A549 (cell line): ENCODE measurements at regions not wholly inside any gene's neighbourhood (a gene's known extent, or its start where the extent isn't known, plus 50 kb on each side); places are given as distances from the start of the nearest gene placed in this dataset.

ENCODE experiments used
- ATAC-seq, 2 experiments: fragments of 200-7000 bp in 1 of 2; fragments of >200 bp in 1 of 2; cut with Nextera tagmentation in 1 of 2; cut with Tn5 transposase in 1 of 2; 3 replicates each; pipeline versions ENCODE4 v1.8.0 to v1.9.1; 2018 to 2020; ENCODE audit warnings: mild to moderate bottlenecking in 1 of 2, moderate library complexity in 1 of 2
- CTCF ChIA-PET: fragments of 300-600 bp; sonication (Branson Sonifier 250); formaldehyde crosslinking; extraction: SDS; loops from one replicate; lab custom pipeline; 2021; ENCODE audit warnings: antibody characterized with exemption, inconsistent platforms; lab: Yijun Ruan, JAX
- POLR2A ChIA-PET: fragments of 350-600 bp; formaldehyde crosslinking; extraction: SDS; loops from one replicate; lab custom pipeline; 2021; ENCODE audit warnings: antibody characterized with exemption, inconsistent platforms; lab: Yijun Ruan, JAX
- DNase-seq, 2 experiments: peaks; one replicate each; pipeline versions ENCODE4 v3.0.0 to v3.0.0-alpha.2; 2011 to 2016; ENCODE audit warnings: low read depth in 1 of 2, low spot score in 1 of 2
- FAIRE-seq: peaks from 2 replicates; lab custom pipeline; 2011; peaks lifted over from hg19 to GRCh38; lab: Jason Lieb, UNC
- H3K27ac ChIP-seq, 2 experiments: fragments of >200 bp; sonication (Bioruptor Twin); formaldehyde crosslinking; 3 replicates each; pipeline ENCODE4 v1.5.1; 2016 to 2017
- H3K4me1 ChIP-seq: fragments of >200 bp; sonication (Bioruptor Twin); formaldehyde crosslinking; 3 replicates; pipeline ENCODE4 v1.6.1; 2016
- H3K4me2 ChIP-seq: fragments of >200 bp; sonication (Bioruptor Twin); formaldehyde crosslinking; 3 replicates; pipeline ENCODE4 v1.6.1; 2016
- H3K4me3 ChIP-seq: fragments of >200 bp; sonication (Bioruptor Twin); formaldehyde crosslinking; 3 replicates; pipeline ENCODE4 v1.5.1; 2016
- H3K9me3 ChIP-seq: fragments of >200 bp; sonication (Bioruptor Twin); formaldehyde crosslinking; 3 replicates; pipeline ENCODE4 v1.6.1; 2016
- ATOH8 ChIP-seq: fragments of 250-450 bp; sonication (Bioruptor Pico); IDR thresholded peaks from 2 replicates; pipeline ENCODE4 v1.5.0; 2020; ENCODE audit warnings: low read depth, mild to moderate bottlenecking, moderate library complexity
- BHLHE40 ChIP-seq: IDR thresholded peaks from 2 replicates; pipeline ENCODE4 v1.6.1; 2012; ENCODE audit warnings: low read depth, low read length, inconsistent platforms
- CBX8 ChIP-seq: fragments of 200-600 bp; sonication (generic); IDR thresholded peaks from 2 replicates; pipeline ENCODE4 v1.6.1; 2016
- CEBPB ChIP-seq, 2 experiments: fragments of >200 bp in 1 of 2; sonication (Bioruptor Twin) in 1 of 2; formaldehyde crosslinking in 1 of 2; IDR thresholded peaks; 2 replicates each; pipeline ENCODE4 v1.6.1; 2012 to 2016
- CHD4 ChIP-seq: fragments of 200-600 bp; sonication (generic); IDR thresholded peaks from 2 replicates; pipeline ENCODE4 v1.6.1; 2016; ENCODE audit warnings: antibody characterized with exemption, mild to moderate bottlenecking, borderline replicate concordance
- EHF ChIP-seq: fragments of 250-450 bp; sonication (Bioruptor Pico); IDR thresholded peaks from 2 replicates; pipeline ENCODE4 v1.5.0; 2020; ENCODE audit warnings: mild to moderate bottlenecking
- EHMT2 ChIP-seq: fragments of 200-600 bp; sonication (generic); IDR thresholded peaks from 2 replicates; pipeline ENCODE4 v1.6.1; 2016; ENCODE audit warnings: antibody characterized with exemption, low read depth, mild to moderate bottlenecking, moderate library complexity
- ELK1 ChIP-seq: fragments of 150-350 bp; IDR thresholded peaks from 2 replicates; pipeline ENCODE4 v1.6.1; 2014; ENCODE audit warnings: low read depth, mild to moderate bottlenecking, low read length
- EP300 ChIP-seq, 2 experiments: fragments of >200 bp; sonication (Bioruptor Twin); formaldehyde crosslinking; IDR thresholded peaks; 2 replicates in 1 of 2; 3 replicates in 1 of 2; pipeline ENCODE4 v1.6.1; 2016 to 2017
- ESRRA ChIP-seq: fragments of 150-350 bp; IDR thresholded peaks from 2 replicates; pipeline ENCODE4 v1.6.1; 2014; ENCODE audit warnings: mild to moderate bottlenecking, low read length, borderline replicate concordance
- HDAC2 ChIP-seq: fragments of 200-600 bp; sonication (generic); IDR thresholded peaks from 2 replicates; pipeline ENCODE4 v1.6.1; 2016
- HEYL ChIP-seq: fragments of 250-450 bp; sonication (Bioruptor Pico); IDR thresholded peaks from 2 replicates; pipeline ENCODE4 v1.8.0; 2021; ENCODE audit warnings: mild to moderate bottlenecking, moderate library complexity
- HMGXB4 ChIP-seq: fragments of 250-450 bp; sonication (Bioruptor Pico); IDR thresholded peaks from 2 replicates; pipeline ENCODE4 v1.5.0; 2021; ENCODE audit warnings: mild to moderate bottlenecking, moderate library complexity, borderline replicate concordance
- HOXA7 ChIP-seq: fragments of 250-450 bp; sonication (Bioruptor Pico); IDR thresholded peaks from 2 replicates; pipeline ENCODE4 v1.5.0; 2020; ENCODE audit warnings: mild to moderate bottlenecking, moderate library complexity
- HOXB13 ChIP-seq: fragments of 250-450 bp; sonication (Bioruptor Pico); IDR thresholded peaks from 2 replicates; pipeline ENCODE4 v1.5.0; 2020; ENCODE audit warnings: low read depth, mild to moderate bottlenecking, moderate library complexity
- HOXB5 ChIP-seq: fragments of 250-450 bp; sonication (Bioruptor Pico); IDR thresholded peaks from 2 replicates; pipeline ENCODE4 v1.5.0; 2020; ENCODE audit warnings: mild to moderate bottlenecking, moderate library complexity
- KDM1A ChIP-seq: fragments of 200-600 bp; sonication (generic); IDR thresholded peaks from 2 replicates; pipeline ENCODE4 v1.6.1; 2016; ENCODE audit warnings: low read depth, mild to moderate bottlenecking
- MAFK ChIP-seq: fragments of 450-650 bp; IDR thresholded peaks from 2 replicates; pipeline ENCODE4 v1.6.1; 2014; ENCODE audit not compliant: partially characterized antibody
- MAZ ChIP-seq: fragments of 150-350 bp; IDR thresholded peaks from 2 replicates; pipeline ENCODE4 v1.6.1; 2014; ENCODE audit warnings: antibody characterized with exemption, low read depth, low read length, borderline replicate concordance
- MYC ChIP-seq: IDR thresholded peaks from 2 replicates; pipeline ENCODE4 v1.6.1; 2012; ENCODE audit warnings: mild to moderate bottlenecking, inconsistent platforms, low read length, improper control_type of control experiment, borderline replicate concordance
- NPAS2 ChIP-seq: fragments of 250-450 bp; sonication (Bioruptor Pico); IDR thresholded peaks from 2 replicates; pipeline ENCODE4 v1.8.0; 2022; ENCODE audit warnings: mild to moderate bottlenecking, moderate library complexity, borderline replicate concordance
- PHF8 ChIP-seq: fragments of 200-600 bp; sonication (generic); IDR thresholded peaks from 2 replicates; pipeline ENCODE4 v1.6.1; 2016; ENCODE audit warnings: low read depth, mild to moderate bottlenecking, antibody characterized with exemption, moderate library complexity, borderline replicate concordance
- RARB ChIP-seq: fragments of 250-450 bp; sonication (Bioruptor Pico); IDR thresholded peaks from 2 replicates; pipeline ENCODE4 v1.8.0; 2021; ENCODE audit warnings: mild to moderate bottlenecking, moderate library complexity
- REST ChIP-seq: fragments of 200-600 bp; sonication (generic); IDR thresholded peaks from 2 replicates; pipeline ENCODE4 v1.6.1; 2016; ENCODE audit warnings: antibody characterized with exemption, mild to moderate bottlenecking, moderate library complexity
- RNF2 ChIP-seq: fragments of 200-600 bp; sonication (generic); IDR thresholded peaks from 2 replicates; pipeline ENCODE4 v1.6.1; 2016; ENCODE audit warnings: low read depth, mild to moderate bottlenecking, antibody characterized with exemption, moderate library complexity, borderline replicate concordance
- SMC3 ChIP-seq: fragments of >200 bp; sonication (Bioruptor Twin); formaldehyde crosslinking; IDR thresholded peaks from 3 replicates; pipeline ENCODE4 v1.6.1; 2018; ENCODE audit warnings: inconsistent platforms
- TFCP2L1 ChIP-seq: fragments of 250-450 bp; sonication (Bioruptor Pico); IDR thresholded peaks from 2 replicates; pipeline ENCODE4 v1.5.0; 2021; ENCODE audit warnings: mild to moderate bottlenecking
- TP53 ChIP-seq: fragments of 250-450 bp; sonication (Bioruptor Pico); IDR thresholded peaks from 2 replicates; pipeline ENCODE4 v1.5.0; 2021; ENCODE audit warnings: mild to moderate bottlenecking, moderate library complexity
- ZSCAN20 ChIP-seq: fragments of 250-450 bp; sonication (Bioruptor Pico); IDR thresholded peaks from 2 replicates; pipeline ENCODE4 v1.8.0; 2022; ENCODE audit warnings: mild to moderate bottlenecking, moderate library complexity
- WGBS: methylation state at CpG from one replicate; pipeline ENCODE4 v1.1.6; 2017; ENCODE audit errors: missing lambda C conversion rate; 5-methylcytosine and 5-hydroxymethylcytosine counted together

GRCh38 chr4:10275696-10276095 lies 159.1 kb upstream of the WDR1 start (continued):
- TF ChIP-seq KDM1A (no peak), MAZ (no peak), RNF2 (no peak), HEYL (CRISPR knock-in tag) (no peak), PHF8 (no peak), BHLHE40 (no peak), HOXB13 (CRISPR knock-in tag) (no peak), CEBPB (IDR thresholded peaks at IDR 0.05) (no peak)

- Histone ChIP-seq H3K4me3 (no peak overlapping the region), H3K27ac (no peak overlapping the region)
- TF ChIP-seq REST: no peak
- TF ChIP-seq KDM1A: no peak
- TF ChIP-seq TFCP2L1 (CRISPR knock-in tag): no peak
- no peak for TF ChIP-seq CBX8
- TF ChIP-seq SMC3: no peak
- no peak for TF ChIP-seq HOXB5 (CRISPR knock-in tag)
- TF ChIP-seq EHMT2: no peak
- TF ChIP-seq, all 56 proteins: peak for 0
- no peaks in the 10 kb centered on the region for H3K4me1 ChIP-seq
- ChIA-PET POLR2A (no interaction called here), CTCF (no interaction called here)
- no peak for DNase-seq
- ATAC-seq: no peak
- WGBS: 2% methylated on average over 4 of the region's 4 CpGs
- no peak for FAIRE-seq
- no peaks in the 10 kb centered on the region for H3K9me3 ChIP-seq
- H3K4me2 ChIP-seq: no peak overlapping the region
Measured at GRCh38 chr4:10273030-10273429, 156.4 kb upstream of the WDR1 start.

- Histone ChIP-seq H3K9me3 (no peaks in the 10 kb centered on the region), H3K4me2 (no peak overlapping the region), H3K4me3 (no peak overlapping the region), H3K27ac (no peak overlapping the region), H3K4me1 (no peaks in the 10 kb centered on the region)
- DNase-seq (no peak), FAIRE-seq (no peak), ATAC-seq (no peak)
- POLR2A ChIA-PET: no interaction called here
- CTCF ChIA-PET: no interaction called here
- TF ChIP-seq RARB (CRISPR knock-in tag) (no peak), HMGXB4 (CRISPR knock-in tag) (no peak), HOXA7 (CRISPR knock-in tag) (no peak), PHF8 (no peak), NPAS2 (CRISPR knock-in tag) (no peak), MAFK (no peak), EHF (CRISPR knock-in tag) (no peak), ZSCAN20 (CRISPR knock-in tag) (no peak), HDAC2 (no peak), ESRRA (no peak), ATOH8 (no peak), TP53 (no peak), ELK1 (no peak), MYC (no peak), EP300 (IDR thresholded peaks at IDR 0.05) (no peak), CHD4 (no peak)
- WGBS: 0% methylated on average over 1 of the region's 5 CpGs
Measured at GRCh38 chr4:10272511-10272910, 155.9 kb upstream of the WDR1 start.
